Umbilical cord (tissue), 1 donor: ENCODE measurements at regions not wholly inside any gene's neighbourhood (a gene's known extent, or its start where the extent isn't known, plus 50 kb on each side); places are given as distances from the start of the nearest gene placed in this dataset.

ENCODE experiments used
- DNase-seq: peaks from one replicate; pipeline ENCODE4 v3.0.0-alpha.2; 2015; ENCODE audit warnings: low spot score

DNA sequence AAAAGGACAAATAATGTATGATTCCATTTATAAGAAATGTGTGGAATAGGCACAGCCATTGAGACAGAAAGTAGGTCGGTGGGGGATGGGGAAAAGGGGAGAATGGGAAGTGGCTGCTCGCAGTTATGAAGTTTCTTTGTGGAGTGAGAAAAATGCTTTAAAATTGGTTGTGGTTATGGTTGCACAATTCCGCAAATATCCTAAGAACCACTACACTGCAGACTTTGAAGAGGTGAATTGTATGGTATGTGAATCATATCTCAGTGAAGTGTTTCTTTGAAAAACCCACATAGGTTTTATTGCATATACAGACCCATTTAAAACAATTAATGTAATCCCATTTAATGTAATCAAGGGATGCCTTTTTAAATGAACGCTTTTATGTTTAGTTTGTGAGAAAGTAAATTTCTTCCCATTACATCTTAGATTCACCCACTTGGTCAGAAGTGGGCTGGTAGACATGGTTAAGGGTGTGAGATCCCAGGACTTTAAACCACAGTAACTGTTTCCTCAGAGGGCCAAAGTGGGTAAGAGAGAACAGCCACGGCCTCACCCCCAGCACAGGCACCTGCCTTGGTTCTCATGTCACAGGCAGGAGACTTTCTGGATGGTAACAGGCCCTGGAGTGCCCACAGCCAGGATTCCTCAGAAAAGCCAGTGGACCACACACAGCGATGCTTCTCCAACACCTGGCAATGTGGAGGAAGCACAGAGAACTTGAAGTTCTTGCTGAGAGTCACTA, 119.3 kb upstream of the GJB6 start:
- no peak for DNase-seq

DNA sequence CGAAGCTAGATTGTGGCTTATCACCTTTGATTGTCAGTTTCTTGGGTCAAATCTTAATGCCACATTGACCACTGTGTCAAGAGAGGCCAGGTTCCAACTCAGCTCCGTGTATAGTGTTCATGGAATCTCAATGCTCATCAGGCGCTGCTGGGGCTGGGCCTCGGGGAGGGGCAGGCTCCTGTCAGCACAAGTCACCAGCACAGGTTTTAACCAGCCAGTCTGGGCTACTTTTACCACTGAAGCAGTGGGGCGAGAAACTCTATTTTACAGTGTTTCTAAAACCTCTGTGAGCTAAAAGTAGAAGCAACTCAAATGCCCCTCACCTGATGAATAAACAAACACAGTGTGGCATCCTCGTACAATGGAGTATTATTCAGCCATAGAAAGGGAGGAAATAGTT, 118.7 kb upstream of the GJB6 start:
- DNase-seq, result no peak

DNA sequence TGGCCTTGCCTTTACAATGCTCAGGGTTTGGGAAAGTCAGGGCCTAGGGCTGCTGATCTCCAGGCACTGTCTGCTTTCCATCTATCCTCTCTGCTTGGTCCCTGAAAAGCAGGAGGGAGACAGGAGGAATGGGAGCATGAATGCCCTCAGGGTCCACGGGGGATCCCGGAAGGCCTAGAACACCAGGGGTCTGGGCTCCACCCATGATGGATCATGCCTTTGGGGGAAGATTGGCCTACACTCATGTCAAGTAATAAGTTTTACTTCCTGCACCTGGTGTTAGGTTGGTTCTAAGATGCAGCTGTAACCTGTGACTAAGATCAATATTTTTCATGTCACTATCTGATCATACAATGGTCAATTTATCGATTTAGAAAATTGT, 118.3 kb upstream of the GJB6 start:
- DNase-seq, result no peak

DNA sequence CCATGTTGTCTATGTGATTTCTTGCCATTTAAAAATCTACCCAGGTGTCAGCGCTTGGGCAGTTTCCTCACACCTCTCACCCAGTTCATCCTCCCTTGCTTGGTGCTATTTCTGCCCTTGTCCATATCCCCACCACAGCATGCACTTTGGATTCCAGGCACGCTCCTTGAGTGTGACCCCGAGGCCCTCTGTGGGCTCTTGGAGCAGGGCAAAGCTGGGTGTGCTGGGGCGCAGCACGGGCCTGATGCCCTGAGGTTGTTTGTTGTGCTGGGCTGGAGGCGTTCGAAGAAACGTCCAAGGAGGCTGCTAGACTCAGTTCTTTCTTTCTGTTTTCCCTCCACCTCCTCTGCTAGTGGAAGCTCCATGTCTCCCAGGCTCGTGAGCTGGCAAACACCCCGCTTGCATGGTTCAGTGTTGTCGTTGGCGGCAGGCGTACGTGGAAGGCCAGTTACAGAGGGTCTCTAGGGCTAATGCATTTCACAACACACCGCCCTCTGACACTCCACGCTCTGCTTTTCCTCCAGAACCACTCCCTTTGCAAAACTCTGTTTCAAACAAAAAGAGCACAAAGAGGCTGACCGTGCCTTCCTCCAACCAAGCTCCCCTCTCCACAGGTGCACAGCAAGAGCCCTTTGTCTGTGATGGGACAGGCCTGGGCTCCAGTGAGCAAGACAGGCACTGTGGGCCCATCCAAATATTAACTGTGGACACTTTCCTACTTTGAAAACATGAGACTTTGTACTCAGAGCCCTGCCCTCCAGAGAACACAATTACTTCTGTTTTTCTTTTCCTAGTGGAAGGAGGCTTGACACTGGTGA, 117.7 kb upstream of the GJB6 start:
- DNase-seq, result no peak

DNA sequence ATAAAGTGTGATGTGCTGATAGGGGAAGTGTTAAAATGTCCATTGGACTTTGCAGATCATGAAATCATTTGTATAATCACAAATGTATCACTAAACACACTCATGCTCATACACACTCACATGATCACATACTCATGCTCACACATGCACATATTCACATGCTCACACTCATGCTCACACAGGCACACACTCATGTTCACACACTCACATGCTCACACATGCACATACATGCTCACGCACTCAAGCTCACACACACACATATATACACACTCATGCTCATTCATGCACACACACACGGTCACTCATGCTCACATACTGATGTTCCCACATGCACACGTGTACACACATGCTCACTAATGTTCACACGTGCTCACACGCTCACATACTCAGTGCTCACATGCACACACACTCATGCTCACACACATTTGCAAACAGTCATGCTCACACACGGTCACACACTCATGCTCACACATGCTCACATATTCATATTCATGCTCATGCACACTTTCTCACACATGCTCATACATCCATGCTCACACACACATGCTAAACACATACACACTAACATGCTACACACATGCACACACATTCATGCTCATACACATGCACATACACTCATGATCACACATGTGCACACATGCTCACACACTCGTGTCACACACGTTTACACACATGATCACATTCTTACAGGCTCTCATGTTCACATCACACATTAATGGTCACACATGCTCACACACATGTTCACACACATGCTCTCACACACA, 116.7 kb upstream of the GJB6 start:
- DNase-seq, result no peak

DNA sequence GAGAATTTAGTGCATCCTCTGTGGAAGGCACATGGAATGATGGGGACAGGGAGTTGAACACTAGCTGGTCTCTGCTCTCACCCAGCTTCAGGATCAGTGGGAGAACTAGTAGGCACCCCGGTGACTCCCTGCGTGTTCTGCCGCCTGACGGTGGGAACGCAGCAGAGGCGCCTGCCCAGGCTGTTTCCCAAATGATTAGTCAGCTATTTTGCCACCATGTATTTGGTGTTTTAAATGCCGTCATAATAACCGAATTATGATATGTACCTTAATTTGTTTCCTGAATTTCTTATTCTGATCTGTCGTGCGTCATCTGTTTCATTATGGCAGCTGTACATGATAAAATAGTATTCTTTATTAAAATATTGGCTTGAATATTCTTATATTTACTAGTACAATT, 115.9 kb upstream of the GJB6 start:
- no peak for DNase-seq

DNA sequence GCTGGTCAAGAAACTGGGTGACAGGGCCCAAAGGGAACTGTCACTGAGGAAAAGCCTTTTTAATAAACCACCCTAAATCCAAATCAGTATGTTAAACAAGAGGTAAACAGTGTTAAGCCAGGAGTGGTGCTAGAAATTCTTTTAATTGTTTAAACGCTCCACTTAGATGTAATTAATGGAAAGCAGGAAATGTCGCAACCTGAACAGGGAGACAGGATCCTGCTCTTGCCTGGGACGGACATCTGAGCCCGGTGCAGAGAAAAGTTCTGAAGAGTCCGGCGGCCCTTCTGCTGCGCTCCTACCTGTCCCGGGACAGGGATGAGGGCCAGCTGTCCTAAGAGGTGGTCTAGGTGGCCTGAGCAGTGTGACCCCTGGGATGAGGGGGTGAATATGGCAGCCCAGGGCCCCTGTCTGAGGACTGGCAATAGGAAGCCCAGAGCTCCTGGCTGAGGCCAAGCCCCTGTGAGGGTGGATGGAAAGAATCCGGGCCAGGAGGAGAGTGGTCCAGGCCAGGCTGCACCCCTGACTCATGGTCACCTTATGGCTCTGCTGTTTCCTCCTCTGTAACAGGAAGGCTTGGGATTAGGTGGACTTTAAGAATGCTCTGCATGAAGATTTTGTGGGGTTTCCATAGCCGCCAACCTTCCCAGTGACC, 112.8 kb upstream of the GJB6 start:
- no peak for DNase-seq

DNA sequence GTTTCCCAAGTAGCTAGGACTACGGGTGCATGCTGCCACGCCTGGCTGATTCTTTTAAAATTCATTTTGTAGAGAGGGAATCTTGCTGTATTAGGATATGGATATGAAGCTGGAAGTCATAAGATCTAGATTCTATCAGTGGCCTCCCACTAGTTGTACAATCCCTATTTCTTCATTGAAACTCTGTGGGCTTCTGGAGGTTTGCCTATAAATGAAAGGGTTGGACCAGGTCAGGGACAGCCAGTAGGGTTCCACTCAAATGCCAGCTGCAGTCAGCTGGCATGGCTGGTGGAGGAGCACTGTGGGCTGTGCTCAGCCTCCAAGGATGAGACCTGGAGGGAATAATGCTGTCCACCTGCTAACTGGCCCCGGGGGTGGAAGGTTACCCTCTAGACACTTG, 110.2 kb upstream of the GJB6 start:
- no peak for DNase-seq

DNA sequence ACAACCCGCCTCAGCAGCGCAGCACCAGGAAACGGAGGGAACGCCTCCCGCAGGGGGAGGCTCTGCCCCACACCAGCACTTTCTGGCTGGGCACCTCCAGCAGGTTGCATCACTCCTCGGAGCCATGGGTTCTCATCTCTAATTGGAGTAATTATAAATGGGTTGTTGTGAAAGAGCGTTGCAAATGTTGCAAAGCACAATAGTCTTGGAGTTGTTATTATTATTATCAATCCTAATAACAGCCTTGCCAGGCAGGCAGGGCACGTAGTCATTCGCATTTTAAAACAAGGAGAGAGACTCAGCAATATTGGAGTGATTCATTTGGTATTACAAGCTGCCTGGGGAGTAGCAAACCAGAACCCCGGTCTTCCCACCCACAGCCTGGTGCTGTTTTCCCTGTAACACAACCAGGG, 108.6 kb upstream of the GJB6 start:
- DNase-seq, result no peak

DNA sequence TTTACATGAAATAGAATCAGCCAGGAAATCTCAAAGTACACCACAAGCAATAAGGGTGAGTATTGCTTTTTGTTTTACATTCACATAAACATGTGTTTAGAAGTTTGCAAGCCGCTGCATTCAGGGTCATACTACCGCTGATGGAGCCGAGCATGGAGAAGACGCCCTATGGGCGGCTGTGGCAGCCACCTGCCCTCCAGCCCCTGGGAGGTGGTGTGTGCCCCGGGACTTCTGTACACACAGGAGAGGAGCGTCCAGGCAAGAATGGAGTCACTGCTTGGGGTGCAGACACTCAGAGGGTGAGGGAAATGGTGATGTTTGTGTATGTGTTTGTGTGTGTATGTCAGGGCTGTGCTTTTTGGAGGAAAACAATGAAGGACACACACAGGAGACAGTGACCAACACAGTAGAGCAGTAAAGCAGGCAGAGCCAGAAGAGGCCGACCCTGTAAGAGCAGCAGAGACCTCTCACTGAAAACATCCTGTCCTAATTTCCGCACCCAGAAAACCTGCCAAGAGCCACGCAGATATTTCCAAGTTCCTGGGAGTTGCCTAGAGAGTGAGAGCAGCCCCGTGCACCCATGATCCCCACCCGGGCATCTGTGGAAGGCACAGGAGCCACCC, 108.1 kb upstream of the GJB6 start:
- DNase-seq, result no peak

DNA sequence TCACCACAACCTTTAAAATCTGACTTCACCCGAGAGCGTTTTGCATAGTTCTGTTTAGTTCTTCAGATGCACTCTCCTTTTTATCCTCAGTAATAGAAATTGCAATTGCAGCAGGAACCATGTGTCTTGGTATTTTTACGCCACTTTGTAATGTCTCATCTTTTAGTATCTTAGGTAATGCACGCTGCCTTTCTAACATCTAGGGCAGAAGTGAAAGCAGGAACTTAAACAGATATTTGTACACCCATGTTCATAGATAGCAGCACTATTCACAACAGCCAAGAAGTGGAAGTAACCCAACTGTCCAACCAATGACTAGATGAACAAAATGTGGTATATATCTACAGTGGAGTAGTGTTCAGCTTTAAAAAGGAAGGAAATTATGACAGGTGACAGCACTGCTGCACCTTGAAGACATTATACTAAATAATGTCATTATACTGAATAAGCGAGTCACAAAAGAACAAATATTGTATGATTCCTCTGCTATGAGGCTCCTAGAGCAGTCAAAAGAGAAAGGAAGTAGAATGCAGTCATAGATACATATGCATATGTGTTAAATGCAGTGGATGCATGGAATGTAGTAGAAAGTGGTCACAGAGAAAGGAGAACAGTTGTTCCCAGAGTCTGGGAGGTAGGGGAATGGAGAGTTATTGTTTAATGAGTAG, 105.9 kb upstream of the GJB6 start:
- DNase-seq, result no peak

DNA sequence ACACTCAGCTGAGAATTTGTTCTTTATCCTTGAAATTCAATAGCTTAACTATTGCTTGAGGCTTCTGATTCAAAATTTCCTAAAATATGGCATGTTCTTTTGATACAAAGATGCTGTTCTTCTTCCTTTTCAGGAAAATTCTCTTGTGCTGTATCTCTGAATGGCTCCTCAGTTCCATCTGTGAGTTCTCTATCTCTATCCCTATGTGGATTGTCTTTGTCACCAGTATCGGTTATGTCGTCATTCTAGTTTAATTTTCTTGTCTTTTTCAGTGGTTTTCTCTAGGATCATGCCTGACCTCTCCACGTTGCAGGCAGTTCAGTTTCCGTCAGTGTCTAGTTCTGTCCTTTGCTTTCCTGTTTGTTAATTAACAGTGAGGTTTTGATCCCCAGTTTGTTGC, 104.6 kb upstream of the GJB6 start:
- no peak for DNase-seq

DNA sequence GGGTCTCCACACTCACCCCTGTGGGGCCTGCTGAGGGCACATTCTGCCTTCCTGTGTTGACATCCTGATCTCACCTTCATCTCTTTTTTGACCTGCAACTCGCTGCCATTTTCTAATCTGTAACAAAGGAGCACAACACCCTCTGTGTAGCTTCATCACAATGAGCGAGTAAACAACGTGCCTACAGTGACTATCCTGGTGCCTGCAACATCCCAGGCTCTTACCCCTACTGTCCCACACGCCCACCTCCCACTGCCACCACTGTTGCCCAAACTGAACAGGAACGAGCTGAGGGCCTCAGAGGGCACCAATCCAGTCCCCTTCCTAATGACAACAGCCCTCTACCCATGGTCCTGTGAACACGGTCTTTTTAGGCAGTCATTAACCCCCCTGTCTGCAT, 102.2 kb upstream of the GJB6 start:
- DNase-seq, result no peak

DNA sequence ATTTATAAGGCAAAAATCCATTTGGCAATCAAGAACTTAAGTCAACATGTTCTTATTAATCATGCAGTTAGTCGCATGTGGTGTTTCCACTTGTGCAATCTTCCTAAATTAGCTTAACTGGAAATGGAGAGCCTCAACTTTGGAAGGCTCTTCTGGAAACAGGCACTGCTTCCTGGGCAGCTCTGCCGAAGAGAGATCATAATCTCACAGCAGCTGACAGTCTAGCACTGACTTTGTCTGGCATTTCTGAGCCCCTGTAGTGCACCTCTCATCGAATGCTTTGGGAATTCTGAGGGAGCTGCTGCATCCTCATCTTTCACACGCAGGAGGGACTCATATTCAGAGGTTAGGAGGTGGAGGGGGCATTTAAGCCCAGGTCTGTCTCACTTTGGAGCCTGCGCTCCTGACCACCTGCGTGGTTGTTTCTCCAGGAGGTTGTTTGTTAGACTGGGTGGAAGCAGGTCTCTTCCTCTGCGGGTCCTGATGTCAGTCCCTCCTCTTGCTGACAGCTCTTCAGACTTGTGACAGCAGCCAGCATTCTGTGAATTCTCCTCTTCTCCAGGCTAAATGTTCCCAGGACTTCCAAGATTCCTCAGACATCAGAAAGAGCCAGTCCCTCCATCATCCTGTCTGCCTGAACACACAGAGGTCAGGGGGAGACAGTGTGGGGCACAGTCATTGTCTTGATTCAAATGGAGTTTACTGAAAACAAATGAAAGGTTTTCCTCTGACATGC, 100.4 kb upstream of the GJB6 start:
- DNase-seq, result no peak

DNA sequence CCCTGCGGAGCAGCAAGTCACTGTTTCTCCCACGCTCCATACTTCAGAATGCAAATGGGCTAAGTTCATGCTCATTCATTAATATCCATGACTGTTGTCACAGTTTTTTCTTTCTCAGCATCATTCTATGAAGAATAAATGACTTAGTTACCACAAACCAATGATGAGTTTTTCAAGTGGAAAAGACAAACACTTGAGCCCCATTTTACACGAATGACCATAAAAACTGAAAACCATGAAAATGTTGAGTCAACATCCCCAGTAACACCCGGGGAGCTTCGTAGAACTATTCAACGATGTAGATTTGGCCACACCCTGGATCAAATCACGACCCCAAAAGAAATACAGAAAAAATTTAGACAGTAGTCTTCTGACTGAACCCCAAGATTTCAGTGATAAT, 99.8 kb upstream of the GJB6 start:
- no peak for DNase-seq

DNA sequence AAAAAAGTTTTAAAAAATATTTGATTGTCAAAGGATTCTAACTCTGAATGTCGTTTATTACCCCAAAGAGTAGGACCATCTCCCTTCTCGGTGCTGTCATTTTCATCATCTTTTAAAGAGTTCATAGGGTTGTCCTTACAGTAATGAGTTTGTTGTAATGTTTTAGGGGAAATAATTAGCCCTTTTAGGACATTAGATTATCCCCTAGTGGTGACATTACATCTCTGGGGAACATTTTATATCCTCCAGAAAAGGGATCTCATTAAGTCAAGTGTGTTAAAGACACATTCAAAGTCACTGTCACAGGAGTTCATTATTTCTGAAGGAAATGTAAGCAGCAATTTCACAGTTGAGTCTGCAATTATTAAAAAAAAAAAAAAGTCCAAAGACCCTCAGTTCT, 99.3 kb upstream of the GJB6 start:
- no peak for DNase-seq

DNA sequence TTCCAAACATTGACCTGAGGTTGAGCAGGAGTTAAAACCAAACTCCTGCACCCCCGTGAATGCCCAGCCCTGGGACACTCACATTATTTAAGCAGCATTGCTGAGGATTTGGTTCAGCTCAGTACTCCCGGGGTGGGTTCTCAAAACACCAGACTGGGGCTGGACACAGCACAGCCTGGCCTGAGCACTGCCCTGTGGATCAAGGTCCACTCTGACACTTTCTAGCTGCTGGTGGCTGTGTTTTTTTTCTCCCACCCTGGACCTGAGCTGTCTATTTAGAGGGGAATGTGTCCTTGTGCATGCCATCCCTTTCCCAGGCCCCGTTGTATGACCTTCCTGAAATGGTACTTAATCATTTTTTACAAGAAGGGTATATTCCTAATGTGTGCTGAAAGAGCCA, 94.7 kb upstream of the GJB6 start:
- no peak for DNase-seq

DNA sequence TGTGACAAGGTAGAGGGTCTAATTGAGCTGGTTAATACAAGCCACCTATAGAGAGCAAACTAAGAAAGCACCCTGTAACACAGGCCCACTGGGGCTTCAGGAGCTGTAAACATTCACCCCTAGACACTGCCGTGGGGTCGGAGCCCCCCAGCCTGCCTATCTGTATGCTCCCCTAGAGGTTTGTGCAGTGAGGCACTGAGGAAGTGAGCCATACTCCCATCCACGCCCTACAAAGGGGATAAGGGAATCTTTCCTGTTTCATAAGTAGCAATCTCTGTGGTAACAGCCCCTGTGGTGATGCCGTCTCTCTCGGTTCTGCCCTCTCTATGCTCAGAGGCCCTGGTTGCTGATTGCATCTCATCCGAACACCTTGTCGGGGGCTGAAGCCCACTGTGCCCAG, 94.2 kb upstream of the GJB6 start:
- no peak for DNase-seq

DNA sequence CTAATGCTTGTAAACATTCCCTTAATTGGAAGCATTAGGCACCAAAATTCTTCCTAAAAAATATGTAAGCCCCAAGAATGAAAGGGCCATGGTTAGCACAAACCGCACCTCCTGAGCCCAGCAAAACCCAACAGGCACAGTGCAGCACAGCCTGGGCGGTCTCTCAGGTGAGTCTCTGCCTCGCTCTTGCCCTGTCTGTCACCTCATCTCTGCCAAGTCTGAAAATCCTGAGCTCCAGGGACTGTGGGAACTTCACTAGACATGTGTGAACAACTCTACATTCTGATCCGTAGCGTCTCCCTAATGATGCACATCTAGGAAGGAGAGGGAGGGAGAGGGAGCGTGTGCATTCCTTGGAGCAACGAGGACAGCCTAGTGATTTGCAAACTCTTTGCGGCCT, 88.8 kb upstream of the GJB6 start:
- no peak for DNase-seq

DNA sequence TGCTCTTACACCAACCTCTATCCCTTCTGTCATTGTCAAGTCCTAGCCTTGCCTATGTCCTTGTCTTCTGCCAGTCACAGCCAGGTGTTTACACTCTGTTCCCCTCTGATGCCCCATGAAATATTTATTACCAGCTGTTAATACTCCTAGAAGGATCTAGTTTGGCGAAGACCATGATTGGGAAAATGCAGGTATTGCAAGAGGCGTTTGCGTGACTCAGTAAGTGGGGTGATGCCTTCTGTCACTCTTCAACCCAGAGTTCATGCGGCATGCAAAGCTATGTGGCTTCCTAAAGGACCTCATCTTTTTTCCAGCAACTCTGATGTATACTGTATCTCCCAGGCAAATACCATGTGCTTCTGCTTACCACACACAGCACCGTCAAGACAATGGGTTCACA, 81.8 kb upstream of the GJB6 start:
- DNase-seq, result no peak
